Right atrium auricular region (tissue), 2 donors: ENCODE measurements at regions not wholly inside any gene's neighbourhood (a gene's known extent, or its start where the extent isn't known, plus 50 kb on each side); places are given as distances from the start of the nearest gene placed in this dataset.

ENCODE experiments used
- DNase-seq: peaks from one replicate; pipeline ENCODE4 v3.0.0-alpha.2; 2019; ENCODE audit warnings: low spot score
- H3K27ac ChIP-seq, 2 donors: fragments of 200-600 bp; sonication (generic); 1 replicate in 1 of 2; 2 replicates in 1 of 2; pipeline ENCODE4 v1.5.1; 2016 to 2019
- H3K27me3 ChIP-seq, 2 donors: fragments of 200-600 bp; sonication (generic); one replicate each; pipeline versions ENCODE4 v1.5.1 to v1.6.0; 2017 to 2019
- H3K36me3 ChIP-seq: fragments of 200-600 bp; sonication (generic); one replicate; pipeline ENCODE4 v1.5.1; 2016
- H3K4me1 ChIP-seq, 2 donors: fragments of 200-600 bp; sonication (generic); one replicate each; pipeline versions ENCODE4 v1.5.1 to v1.6.0; 2017 to 2019
- H3K4me3 ChIP-seq, 2 donors: fragments of 200-600 bp; sonication (generic); 1 replicate in 1 of 2; 2 replicates in 1 of 2; pipeline ENCODE4 v1.5.1; 2017 to 2019; ENCODE audit warnings: mild to moderate bottlenecking in 1 of 2, moderate library complexity in 1 of 2
- H3K9me3 ChIP-seq, 2 donors: fragments of 200-600 bp; sonication (generic); one replicate each; pipeline ENCODE4 v1.5.1; 2019
- TF ChIP-seq, protein P1 (sequence below), 2 donors: fragments of 200-600 bp; sonication (generic); IDR thresholded peaks; one replicate each; pipeline ENCODE4 v1.5.1; 2019; ENCODE audit warnings: antibody characterized with exemption in 2 of 2

DNA sequence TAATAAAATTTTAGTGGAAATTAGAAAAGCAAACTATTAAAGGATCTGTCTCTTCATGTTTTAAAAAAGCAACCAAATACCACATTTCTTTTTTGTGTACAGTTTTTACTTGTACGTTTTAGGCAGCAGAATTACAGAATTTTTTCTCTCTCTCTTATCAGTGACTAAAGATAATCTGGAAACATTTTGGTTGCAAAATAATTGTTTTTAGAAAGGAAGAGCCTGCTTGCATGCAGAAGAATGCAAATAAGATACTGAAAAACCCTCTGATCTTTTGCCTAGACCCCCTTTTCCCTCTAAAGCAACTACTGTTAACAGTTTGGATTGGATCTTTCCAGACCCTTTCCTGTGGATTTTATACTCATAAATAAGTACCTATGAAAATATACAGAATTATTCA is 75.9 kb upstream of the SGCD start:
- Histone ChIP-seq H3K4me3 (no peak overlapping the region), H3K9me3 (no peaks in the 10 kb centered on the region), H3K4me1 (no peaks in the 10 kb centered on the region), H3K27ac (no peak overlapping the region), H3K27me3 (no peaks in the 10 kb centered on the region), H3K36me3 (no peaks in the 10 kb centered on the region)
- no peak for DNase-seq
- TF ChIP-seq, protein P1, sequence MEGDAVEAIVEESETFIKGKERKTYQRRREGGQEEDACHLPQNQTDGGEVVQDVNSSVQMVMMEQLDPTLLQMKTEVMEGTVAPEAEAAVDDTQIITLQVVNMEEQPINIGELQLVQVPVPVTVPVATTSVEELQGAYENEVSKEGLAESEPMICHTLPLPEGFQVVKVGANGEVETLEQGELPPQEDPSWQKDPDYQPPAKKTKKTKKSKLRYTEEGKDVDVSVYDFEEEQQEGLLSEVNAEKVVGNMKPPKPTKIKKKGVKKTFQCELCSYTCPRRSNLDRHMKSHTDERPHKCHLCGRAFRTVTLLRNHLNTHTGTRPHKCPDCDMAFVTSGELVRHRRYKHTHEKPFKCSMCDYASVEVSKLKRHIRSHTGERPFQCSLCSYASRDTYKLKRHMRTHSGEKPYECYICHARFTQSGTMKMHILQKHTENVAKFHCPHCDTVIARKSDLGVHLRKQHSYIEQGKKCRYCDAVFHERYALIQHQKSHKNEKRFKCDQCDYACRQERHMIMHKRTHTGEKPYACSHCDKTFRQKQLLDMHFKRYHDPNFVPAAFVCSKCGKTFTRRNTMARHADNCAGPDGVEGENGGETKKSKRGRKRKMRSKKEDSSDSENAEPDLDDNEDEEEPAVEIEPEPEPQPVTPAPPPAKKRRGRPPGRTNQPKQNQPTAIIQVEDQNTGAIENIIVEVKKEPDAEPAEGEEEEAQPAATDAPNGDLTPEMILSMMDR (IDR thresholded peaks at IDR 0.05) = no peak

DNA sequence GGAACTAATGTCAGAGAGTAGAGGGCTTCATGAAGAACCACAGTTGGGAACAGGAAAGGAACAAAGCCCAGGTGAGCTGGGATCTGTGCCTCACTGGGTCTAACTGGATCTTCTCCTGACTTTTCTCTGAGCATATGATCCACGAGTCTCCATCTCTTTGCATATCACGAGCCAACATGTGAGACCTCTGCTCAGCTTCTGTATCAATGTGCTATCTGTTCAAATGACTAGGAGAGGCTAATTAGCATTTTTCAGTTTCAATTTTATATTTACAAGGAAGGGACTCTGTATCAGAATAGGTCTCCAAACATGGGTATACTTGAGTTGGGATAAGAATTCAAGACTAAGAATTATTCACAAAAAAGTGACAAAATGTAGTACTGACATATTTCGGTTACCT is 73.8 kb upstream of the SGCD start:
- no peak for DNase-seq
- no peaks in the 10 kb centered on the region for H3K4me1 ChIP-seq
- no peak overlapping the region for H3K4me3 ChIP-seq
- no peak overlapping the region for H3K27ac ChIP-seq
- no peaks in the 10 kb centered on the region for H3K27me3 ChIP-seq
- no peaks in the 10 kb centered on the region for H3K9me3 ChIP-seq
- H3K36me3 ChIP-seq = no peaks in the 10 kb centered on the region
- TF ChIP-seq, protein P1 (IDR thresholded peaks at IDR 0.05) = no peak

DNA sequence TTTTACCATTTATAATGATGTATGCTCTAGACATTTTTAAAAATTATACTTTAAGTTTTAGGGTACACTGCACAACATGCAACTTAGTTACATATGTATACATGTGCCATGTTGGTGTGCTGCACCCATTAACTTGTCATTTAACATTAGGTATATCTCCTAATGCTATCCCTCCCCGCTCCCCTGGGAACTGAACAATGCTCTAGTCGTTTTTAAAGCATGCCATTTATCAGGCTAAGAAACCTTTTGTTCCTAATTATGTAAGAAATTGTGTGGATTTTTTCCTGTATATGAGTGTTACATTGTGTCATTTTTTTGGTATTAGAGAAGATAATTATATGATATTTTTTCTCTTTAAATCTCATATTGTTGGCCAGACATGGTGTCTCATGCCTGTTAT is 72.8 kb upstream of the SGCD start:
- Histone ChIP-seq H3K9me3 (no peaks in the 10 kb centered on the region), H3K27ac (no peak overlapping the region), H3K4me1 (no peaks in the 10 kb centered on the region), H3K36me3 (no peaks in the 10 kb centered on the region), H3K4me3 (no peak overlapping the region), H3K27me3 (no peaks in the 10 kb centered on the region)
- TF ChIP-seq, protein P1 (IDR thresholded peaks at IDR 0.05) = no peak
- DNase-seq = no peak

GRCh38 chr5:156256642-156257041 is 70.3 kb upstream of the SGCD start:
- TF ChIP-seq, protein P1 (IDR thresholded peaks at IDR 0.05) = no peak
- DNase-seq = no peak
- Histone ChIP-seq H3K27ac (no peak overlapping the region), H3K27me3 (no peaks in the 10 kb centered on the region), H3K9me3 (no peaks in the 10 kb centered on the region), H3K4me1 (no peaks in the 10 kb centered on the region), H3K4me3 (no peak overlapping the region), H3K36me3 (no peaks in the 10 kb centered on the region)

DNA sequence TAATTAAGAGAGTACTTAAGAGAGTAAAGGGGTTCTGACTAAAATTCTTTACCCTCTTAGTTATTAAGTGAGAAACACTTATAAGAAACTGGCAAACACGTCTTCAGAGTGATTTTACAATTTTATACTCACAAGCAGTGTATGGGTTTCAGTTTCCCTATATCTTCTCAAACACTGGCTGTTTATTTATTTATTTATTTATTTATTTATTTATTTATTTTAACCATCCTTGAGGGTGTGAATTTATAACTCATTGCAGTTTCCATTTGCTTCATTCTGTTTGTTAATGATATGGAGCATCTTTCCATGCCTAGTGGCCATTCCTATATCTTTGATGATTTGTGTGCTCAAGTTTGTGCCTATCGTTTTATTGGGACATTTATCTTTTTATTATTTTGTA is 68.0 kb upstream of the SGCD start:
- TF ChIP-seq, protein P1 (IDR thresholded peaks at IDR 0.05) = no peak
- H3K4me1 ChIP-seq = no peaks in the 10 kb centered on the region
- H3K36me3 ChIP-seq = no peaks in the 10 kb centered on the region
- H3K27ac ChIP-seq = no peak overlapping the region
- DNase-seq = no peak
- no peaks in the 10 kb centered on the region for H3K9me3 ChIP-seq
- no peaks in the 10 kb centered on the region for H3K27me3 ChIP-seq
- H3K4me3 ChIP-seq = no peak overlapping the region

GRCh38 chr5:156259618-156260017 is 67.3 kb upstream of the SGCD start:
- Histone ChIP-seq H3K27ac (no peak overlapping the region), H3K36me3 (no peaks in the 10 kb centered on the region), H3K27me3 (no peaks in the 10 kb centered on the region), H3K4me1 (no peaks in the 10 kb centered on the region), H3K9me3 (no peaks in the 10 kb centered on the region), H3K4me3 (no peak overlapping the region)
- no peak for DNase-seq
- TF ChIP-seq, protein P1 (IDR thresholded peaks at IDR 0.05) = no peak
